ENCODE measurements at regions not wholly inside any gene's neighbourhood (a gene's known extent, or its start where the extent isn't known, plus 50 kb on each side); places are given as distances from the start of the nearest gene placed in this dataset.

- no peak for TF ChIP-seq CTCF (IDR thresholded peaks at IDR 0.05; ENCODE audit: control insufficient read depth, extremely low read depth, insufficient read depth)
These were observed 341.2 kb upstream of the MAP3K7 start for GRCh38 chr6:90928051-90928450.

DNA sequence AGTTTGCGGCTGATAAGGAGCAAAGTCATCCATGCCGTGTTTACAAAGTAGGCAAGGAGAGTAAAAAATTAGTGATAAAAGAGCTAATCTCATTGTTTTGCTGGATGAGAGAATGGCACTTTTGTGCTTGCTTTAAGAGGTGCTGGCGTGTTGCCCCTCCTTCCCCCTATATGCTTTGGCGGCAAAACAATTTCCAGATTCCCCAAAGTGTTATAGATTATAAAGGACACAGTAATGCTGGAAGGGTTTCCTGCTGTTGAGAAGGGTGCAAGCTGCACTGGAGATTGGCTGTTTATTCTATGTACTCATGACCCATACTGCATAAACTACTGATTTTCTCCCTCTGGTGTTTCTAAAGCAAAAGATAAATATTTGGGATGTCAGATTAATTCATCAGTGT is 338.9 kb upstream of the MAP3K7 start:
- no peak for DNase-seq (ENCODE audit: low read depth)
- TF ChIP-seq CTCF (IDR thresholded peaks at IDR 0.05; ENCODE audit: control insufficient read depth, extremely low read depth, insufficient read depth) = no peak
- H3K4me3 ChIP-seq (ENCODE audit: low read depth, low read length) = no peak overlapping the region

More at GRCh38 chr6:90928051-90928450, 341.2 kb upstream of the MAP3K7 start:
- H3K4me3 ChIP-seq (ENCODE audit: low read depth, low read length) = no peak overlapping the region
- no peak for DNase-seq (ENCODE audit: low read depth)

- no peak for DNase-seq (ENCODE audit: low read depth)
- no peak overlapping the region for H3K4me3 ChIP-seq (ENCODE audit: low read depth, low read length)
- TF ChIP-seq CTCF (IDR thresholded peaks at IDR 0.05; ENCODE audit: control insufficient read depth, extremely low read depth, insufficient read depth) = no peak
These were observed 335.5 kb upstream of the MAP3K7 start for GRCh38 chr6:90922325-90922724.

DNA sequence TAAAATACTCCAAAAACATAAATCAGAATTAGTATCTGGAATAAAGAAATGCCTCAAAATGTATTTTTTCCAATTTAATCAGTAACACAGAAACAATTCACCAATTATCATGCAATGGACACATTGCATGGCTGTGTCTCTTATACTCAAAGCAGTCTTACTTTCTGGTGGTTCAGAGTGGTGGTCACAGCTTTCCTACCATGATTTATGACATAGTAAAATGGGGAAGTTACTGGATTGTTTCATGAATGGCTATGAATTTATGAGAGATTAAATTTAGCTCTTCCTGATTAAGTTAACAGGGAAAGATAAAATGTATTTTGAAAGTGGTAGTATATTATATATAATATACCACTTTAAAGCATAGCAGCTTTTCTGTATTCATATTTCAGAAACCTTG is 331.5 kb upstream of the MAP3K7 start:
- no peak for DNase-seq (ENCODE audit: low read depth)
- TF ChIP-seq CTCF (IDR thresholded peaks at IDR 0.05; ENCODE audit: control insufficient read depth, extremely low read depth, insufficient read depth) = no peak
- no peak overlapping the region for H3K4me3 ChIP-seq (ENCODE audit: low read depth, low read length)

DNA sequence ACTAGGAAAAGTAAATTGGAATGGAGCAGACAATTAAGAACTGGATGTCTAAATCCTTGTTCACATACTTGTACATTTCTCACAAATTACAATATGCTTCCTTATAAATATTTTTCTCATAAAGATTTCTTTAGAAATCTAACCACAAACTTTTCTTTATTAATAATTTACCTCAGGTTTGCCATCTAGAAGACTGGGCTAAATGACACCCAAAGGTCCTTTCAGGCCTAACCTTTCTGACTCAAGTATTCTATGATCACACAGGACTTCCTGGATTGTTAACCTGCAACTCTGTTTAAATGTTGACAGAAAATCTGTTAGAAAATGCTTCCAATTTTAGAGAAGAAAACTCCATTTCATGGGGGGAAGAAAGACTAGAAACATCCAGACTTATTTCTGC is 330.5 kb upstream of the MAP3K7 start:
- TF ChIP-seq CTCF (IDR thresholded peaks at IDR 0.05; ENCODE audit: control insufficient read depth, extremely low read depth, insufficient read depth) = no peak
- no peak overlapping the region for H3K4me3 ChIP-seq (ENCODE audit: low read depth, low read length)
- no peak for DNase-seq (ENCODE audit: low read depth)

DNA sequence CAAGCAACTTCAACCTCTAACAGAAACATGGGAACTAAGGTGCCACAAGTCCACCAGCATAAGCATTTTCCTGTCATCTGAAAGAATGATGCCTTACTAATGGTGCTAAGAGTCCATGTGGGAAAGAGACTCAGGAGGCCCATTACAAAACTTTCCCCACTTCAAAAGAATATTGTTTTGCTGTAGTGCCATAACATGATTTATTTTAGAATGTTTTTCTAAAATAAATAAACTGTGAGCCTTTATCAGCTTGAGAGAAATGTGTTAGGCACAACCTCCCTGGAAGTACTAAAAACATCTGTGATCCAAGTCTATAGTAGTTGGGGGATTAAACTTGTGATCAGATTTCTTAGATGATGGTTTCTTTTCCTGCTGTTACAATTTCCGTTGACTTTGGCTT is 330.1 kb upstream of the MAP3K7 start:
- no peak for TF ChIP-seq CTCF (IDR thresholded peaks at IDR 0.05; ENCODE audit: control insufficient read depth, extremely low read depth, insufficient read depth)
- no peak for DNase-seq (ENCODE audit: low read depth)
- H3K4me3 ChIP-seq (ENCODE audit: low read depth, low read length) = no peak overlapping the region

GRCh38 chr6:90915224-90915915 is 328.5 kb upstream of the MAP3K7 start:
- no peak for DNase-seq (ENCODE audit: low read depth)
- no peak for TF ChIP-seq CTCF (IDR thresholded peaks at IDR 0.05; ENCODE audit: control insufficient read depth, extremely low read depth, insufficient read depth)
- no peak overlapping the region for H3K4me3 ChIP-seq (ENCODE audit: low read depth, low read length)
